A673 (cell line): ENCODE measurements at regions not wholly inside any gene's neighbourhood (a gene's known extent, or its start where the extent isn't known, plus 50 kb on each side); places are given as distances from the start of the nearest gene placed in this dataset.

Experiments used
- CTCF ChIP-seq: fragments of 300-800, 200-600 bp; sonication (generic); conservative IDR thresholded peaks from 2 replicates; pipeline ENCODE4 v1.5.1; 2017; ENCODE audit warnings: low read depth, mild to moderate bottlenecking, antibody characterized with exemption, low read length, moderate library complexity, mixed read lengths
- EZH2 ChIP-seq: fragments of 200-600 bp; sonication (generic); IDR thresholded peaks from 2 replicates; pipeline ENCODE4 v1.6.1; 2017; ENCODE audit warnings: borderline replicate concordance, low read depth, mild to moderate bottlenecking, mixed read lengths, antibody characterized with exemption, low read length; ENCODE audit not compliant: poor library complexity, severe bottlenecking

- no peak for TF ChIP-seq CTCF
- TF ChIP-seq EZH2 = no peak
Measured at GRCh38 chr16:64428463-64429113, 693.3 kb downstream of the CDH11 start.
